GM10248 (cell line): ENCODE measurements at regions not wholly inside any gene's neighbourhood (a gene's known extent, or its start where the extent isn't known, plus 50 kb on each side); places are given as distances from the start of the nearest gene placed in this dataset.

Source experiments
- CTCF ChIA-PET: fragments of 300-600 bp; sonication (Branson Sonifier 250); formaldehyde crosslinking; extraction: SDS; loops from one replicate; lab custom pipeline; 2021; ENCODE audit warnings: antibody characterized with exemption; lab: Yijun Ruan, JAX
- POLR2A ChIA-PET: fragments of 350-650 bp; sonication (Branson Sonifier 250); formaldehyde crosslinking; extraction: SDS; loops from one replicate; lab custom pipeline; 2020; ENCODE audit warnings: antibody characterized with exemption; lab: Yijun Ruan, JAX
- DNase-seq: peaks from one replicate; pipeline ENCODE4 v3.0.0; 2012; ENCODE audit errors: extremely low spot score
- TF ChIP-seq, protein P1 (sequence below): IDR thresholded peaks from 2 replicates; pipeline ENCODE4 v1.5.1; 2012; ENCODE audit warnings: mild to moderate bottlenecking, low read depth; ENCODE audit errors: extremely low read depth, missing control alignments, control extremely low read depth

DNA sequence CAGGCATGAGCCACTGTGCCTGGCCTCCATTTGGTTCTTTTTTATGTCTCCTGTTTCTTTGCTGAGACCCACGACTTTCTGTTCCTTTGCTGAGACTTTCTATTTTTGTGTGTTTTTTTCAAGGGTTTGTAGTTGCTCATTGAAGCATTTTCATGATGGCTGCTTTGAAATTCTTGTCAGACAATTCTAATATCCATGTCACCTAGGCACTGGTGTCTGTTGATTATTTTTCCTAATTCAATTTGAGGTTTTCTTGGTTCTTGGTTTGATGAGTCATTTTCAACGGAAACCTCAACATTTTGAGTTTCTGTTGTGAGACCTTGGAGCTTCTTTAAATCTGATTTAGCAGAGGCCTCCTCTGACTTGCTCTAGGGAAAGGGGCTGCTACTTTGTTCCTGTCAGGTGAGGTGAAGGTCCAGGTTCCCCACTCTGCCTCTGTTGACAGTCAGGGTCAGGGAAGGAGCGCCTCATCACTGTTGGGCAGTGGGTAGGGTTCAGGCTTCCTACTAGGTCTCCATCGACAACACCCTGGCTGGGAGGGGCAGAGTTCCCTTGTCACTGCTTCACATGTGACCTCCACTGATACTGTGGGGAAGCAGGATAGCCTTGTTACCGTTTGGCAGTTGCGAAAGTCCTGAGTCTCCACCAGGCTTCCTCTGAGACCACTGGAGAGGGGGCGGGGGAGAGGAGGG lies 66.1 kb upstream of the SMOX start:
- DNase-seq, result no peak
- ChIA-PET POLR2A (no interaction called here), CTCF (interaction anchor here (0.6 to 8.8 kb wide), 4 partner anchors 12 to 332 kb away, joined by 3 to 107 read pairs (median 12); partner anchors contain the start of gene CENPB)

DNA sequence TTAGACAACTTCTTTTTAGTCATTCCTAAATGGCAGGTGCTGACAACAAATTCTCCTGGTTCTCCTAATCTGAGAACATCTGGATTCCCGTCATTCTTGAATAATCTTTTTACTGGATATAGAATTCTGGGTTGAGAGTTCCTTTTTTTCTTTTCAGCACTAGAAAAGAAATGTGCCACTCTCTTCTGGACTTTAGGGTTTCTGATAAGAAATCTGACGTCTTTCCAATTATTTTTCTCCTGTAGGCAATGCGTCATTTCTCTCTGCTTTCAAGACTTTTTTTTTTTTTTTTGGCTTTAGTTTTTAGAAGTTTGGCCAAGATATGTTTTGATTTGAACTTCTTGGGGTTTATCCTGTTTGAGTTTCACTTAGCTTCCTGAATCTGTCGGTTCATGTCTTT lies 66.1 kb upstream of the RNF24 start:
- TF ChIP-seq, protein P1, sequence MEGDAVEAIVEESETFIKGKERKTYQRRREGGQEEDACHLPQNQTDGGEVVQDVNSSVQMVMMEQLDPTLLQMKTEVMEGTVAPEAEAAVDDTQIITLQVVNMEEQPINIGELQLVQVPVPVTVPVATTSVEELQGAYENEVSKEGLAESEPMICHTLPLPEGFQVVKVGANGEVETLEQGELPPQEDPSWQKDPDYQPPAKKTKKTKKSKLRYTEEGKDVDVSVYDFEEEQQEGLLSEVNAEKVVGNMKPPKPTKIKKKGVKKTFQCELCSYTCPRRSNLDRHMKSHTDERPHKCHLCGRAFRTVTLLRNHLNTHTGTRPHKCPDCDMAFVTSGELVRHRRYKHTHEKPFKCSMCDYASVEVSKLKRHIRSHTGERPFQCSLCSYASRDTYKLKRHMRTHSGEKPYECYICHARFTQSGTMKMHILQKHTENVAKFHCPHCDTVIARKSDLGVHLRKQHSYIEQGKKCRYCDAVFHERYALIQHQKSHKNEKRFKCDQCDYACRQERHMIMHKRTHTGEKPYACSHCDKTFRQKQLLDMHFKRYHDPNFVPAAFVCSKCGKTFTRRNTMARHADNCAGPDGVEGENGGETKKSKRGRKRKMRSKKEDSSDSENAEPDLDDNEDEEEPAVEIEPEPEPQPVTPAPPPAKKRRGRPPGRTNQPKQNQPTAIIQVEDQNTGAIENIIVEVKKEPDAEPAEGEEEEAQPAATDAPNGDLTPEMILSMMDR, result no peak
- ChIA-PET CTCF (interaction anchor here (8.8 kb wide), 1 partner anchor 11 kb away, joined by 107 read pairs; no protein-coding TSS in a partner anchor), POLR2A (no interaction called here)
- no peak for DNase-seq

More for the DNA sequence above, 66.1 kb upstream of the SMOX start:
- TF ChIP-seq, protein P1, result no peak

DNA sequence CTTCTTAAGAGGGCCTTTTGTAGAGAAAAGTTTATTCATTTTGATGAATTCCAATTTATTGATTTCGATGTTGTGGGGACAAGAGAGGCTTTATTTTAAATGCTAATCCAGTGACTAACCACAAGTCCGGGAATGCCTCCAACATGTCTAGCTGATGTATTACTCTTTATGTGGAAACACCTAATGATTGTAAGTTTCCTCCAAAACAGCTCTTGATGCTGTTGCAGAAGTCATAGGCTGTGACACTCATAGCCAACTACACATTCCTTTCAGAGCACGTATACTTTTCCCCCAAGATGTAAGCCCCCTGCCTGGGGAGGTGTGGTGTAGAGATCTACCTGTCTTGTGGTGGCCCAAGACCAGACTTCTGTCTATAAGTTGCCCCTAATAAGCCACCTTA lies 61.3 kb upstream of the RNF24 start:
- no peak for DNase-seq
- CTCF ChIA-PET, result interaction anchor here (1.0 to 1.3 kb wide), 3 partner anchors 9 to 319 kb away, joined by 3 to 8 read pairs (median 4); no protein-coding TSS in a partner anchor
- TF ChIP-seq, protein P1, result no peak
- POLR2A ChIA-PET, result no interaction called here

DNA sequence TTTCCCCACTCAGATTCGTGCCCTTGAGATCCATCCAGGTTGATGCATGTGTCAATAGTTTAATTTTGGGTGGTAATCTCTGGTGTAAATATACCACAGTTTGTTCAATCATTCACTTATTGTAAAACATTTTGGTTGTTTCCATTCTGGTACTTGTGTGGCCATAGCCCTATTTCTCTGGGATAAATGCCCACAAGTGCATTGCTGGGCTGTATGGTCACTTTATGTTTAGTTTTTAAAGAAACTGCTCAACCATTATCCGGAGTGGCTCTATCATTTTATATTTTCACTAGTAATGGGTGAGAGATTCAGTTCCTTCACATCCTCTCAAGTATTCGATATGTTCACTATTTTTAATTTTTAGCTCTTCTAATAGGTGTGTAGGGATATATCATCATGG lies 60.7 kb upstream of the RNF24 start:
- TF ChIP-seq, protein P1, result no peak
- ChIA-PET POLR2A (no interaction called here), CTCF (interaction anchor here (1.0 to 1.3 kb wide), 3 partner anchors 9 to 318 kb away, joined by 3 to 8 read pairs (median 4); no protein-coding TSS in a partner anchor)
- no peak for DNase-seq

DNA sequence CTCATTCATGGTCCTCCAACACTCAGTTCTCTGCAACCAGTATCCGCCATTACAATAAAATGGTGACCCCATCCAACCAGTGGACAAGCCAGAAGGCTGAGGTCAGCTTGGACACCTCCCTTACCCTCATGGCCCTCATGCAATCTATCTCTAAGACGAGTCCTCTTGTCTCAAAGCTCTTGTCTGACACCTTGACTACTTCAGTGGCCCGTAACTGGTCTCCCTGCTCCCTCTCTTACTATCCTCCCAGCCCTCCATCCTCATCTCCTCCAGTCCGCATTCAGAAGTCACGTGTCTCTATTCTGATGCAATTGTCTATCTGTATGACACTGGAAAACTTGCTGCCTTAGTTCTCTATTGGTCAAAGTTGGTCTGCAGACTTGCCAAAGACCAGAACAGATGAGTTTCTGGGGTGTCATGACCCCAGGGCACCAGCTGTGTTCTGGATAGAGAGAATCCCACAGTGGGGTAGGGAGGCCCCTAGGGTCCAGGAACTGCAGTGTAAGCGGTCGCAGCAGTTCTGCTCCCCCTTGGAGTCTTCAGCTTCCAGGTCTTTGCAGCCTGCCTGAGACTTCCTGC lies 59.6 kb upstream of the RNF24 start:
- ChIA-PET POLR2A (no interaction called here), CTCF (interaction anchor here (0.8 to 9.8 kb wide), 5 partner anchors 8 to 288 kb away, joined by 3 to 107 read pairs (median 8); partner anchors contain the start of gene CENPB)

DNA sequence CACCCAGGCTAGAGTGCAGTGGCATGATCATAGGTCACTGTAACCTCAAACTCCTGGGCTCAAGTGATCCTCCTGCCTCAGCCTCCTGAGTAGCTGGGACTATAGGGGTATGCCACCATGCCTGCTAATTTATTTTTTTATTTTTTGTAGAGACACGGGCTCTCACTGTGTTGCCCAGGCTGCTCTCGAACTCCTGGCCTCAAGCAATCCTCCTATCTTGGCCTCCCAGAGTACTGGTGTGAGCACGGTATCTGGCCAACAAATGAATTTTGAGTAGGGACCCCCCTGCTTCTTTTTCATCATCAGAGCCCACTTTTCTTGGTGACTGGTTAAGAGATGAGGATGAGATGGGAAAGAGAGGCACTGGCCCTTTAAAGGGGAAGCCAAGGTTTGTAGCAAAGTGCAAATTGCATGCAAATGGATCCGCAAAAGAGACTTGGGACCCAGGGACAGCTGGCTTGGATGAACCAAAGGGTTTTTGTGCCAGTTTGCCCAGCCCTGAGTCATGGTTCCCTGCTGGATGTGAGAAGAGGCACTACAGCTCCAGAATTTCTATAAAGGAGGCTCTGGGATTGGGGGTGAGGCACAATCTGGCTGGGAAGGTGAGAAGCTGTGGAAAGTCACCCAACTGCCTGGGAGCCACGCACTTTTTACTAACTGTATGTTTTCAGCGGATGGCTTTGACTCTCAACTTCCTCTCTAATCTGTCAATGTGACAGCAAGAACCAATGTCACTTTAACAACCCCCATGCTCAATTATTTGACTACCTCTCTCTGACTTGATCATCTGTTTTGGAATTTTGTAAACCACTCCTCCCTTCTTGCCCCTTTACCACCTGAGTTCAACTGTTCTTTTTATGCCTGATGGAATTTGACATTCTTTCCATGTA lies 58.7 kb upstream of the RNF24 start:
- POLR2A ChIA-PET, result no interaction called here
- TF ChIP-seq, protein P1, result no peak
- CTCF ChIA-PET, result interaction anchor here (0.8 to 9.8 kb wide), 10 partner anchors 9 to 319 kb away, joined by 3 to 107 read pairs (median 6); partner anchors contain the start of gene CENPB
- DNase-seq, result no peak

More for the DNA sequence above, 59.6 kb upstream of the RNF24 start:
- TF ChIP-seq, protein P1, result no peak
- no peak for DNase-seq
